CD4-positive, alpha-beta T cell treated with Interleukin-17A for 1 hour (primary cell): ENCODE measurements at regions not wholly inside any gene's neighbourhood (a gene's known extent, or its start where the extent isn't known, plus 50 kb on each side); places are given as distances from the start of the nearest gene placed in this dataset.

Experiments used
- DNase-seq: peaks from one replicate; pipeline ENCODE4 v3.0.0-alpha.2; 2020

DNA sequence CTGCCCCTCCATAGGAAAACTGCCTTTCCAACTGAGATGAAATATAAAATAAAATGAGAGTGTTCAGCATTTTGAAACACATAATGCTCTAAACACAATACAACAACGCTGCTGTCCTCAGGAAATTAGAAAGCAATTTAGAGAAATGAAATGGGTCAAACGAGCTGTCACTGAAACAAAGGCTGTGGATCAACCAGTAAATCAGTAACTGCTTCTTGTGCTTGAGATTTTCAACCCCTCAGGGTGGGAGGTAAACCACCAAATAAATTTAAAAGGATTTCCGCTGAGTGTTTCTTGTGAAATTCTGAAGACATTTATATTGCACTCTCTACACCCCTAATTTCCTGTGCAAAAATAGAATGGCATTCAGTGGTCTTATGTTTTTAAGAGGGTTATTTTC lies 657.1 kb upstream of the SEL1L start:
- no peak for DNase-seq

DNA sequence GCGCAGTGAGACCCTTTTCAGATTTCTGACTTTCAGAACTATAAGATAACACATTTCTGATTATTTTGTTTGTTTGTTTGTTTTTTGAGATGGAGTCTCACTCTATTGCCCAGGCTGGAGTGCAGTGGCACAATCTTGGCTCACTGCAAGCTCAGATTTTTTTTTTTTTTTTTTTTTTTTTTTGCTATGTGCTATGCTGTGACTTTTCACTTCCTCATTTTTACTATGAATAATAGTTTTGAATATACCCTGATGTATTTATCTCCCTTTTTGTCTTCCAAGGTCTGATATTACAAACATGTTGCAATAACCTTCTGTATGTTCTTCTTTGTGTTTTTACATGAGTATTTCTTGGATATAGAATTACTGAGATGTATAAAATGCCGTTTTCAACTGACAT lies 658.7 kb upstream of the SEL1L start:
- DNase-seq, result no peak

DNA sequence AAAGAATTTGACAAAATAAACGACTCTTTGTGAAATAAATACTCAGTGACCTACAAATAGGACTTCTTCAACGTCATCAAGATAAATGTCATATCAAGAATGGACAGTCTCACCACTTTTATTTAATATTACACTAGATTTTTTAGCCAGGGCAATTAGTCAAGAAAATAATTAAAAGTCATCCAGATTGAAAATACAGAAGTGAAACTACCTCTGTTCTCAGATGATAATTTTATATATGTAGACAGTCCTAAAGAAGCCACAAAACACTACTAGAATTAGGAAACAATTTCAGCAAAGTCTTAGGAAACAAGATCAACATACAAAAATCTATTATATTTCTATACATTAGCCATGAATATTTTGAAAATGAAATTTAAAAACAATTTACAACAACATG lies 689.6 kb upstream of the SEL1L start:
- DNase-seq, result no peak

DNA sequence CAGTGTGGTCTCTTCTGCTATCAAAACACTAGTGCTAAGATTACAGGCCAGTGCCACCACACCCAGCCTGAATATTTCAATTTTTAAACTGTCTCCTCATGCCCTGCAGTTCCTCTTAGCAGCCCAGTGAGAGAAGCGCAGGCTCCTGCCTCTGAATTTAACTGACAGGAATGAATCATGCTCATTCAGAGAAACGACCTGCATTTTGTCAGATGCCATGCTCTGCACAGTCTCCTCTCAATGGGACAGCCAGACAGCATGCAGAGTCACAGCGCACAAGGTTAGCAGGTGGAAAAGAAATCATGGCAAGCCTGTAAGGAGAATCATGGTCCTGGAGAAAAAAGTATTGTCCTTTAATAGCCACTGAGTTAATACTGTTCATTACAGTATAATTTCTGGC lies 691.0 kb upstream of the SEL1L start:
- no peak for DNase-seq

DNA sequence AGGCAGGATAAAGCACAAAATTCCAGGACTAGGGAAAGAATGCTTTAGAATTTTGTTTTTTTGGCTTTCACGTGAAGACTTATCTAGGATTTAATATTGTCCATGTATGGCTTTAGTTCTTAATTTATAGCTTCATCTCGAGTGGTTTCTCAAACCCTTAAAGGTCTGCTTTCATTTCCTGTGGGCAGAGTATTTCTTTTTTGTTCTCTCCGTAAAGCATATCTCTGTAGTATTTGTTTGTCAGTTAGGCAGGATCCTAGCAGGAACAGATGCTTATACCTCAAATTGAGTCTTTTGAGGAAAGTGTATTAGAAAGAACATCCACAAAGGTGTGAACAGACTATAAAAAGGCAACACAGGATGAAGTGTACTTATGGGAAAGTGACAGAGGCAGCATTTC lies 697.1 kb upstream of the SEL1L start:
- DNase-seq, result no peak

DNA sequence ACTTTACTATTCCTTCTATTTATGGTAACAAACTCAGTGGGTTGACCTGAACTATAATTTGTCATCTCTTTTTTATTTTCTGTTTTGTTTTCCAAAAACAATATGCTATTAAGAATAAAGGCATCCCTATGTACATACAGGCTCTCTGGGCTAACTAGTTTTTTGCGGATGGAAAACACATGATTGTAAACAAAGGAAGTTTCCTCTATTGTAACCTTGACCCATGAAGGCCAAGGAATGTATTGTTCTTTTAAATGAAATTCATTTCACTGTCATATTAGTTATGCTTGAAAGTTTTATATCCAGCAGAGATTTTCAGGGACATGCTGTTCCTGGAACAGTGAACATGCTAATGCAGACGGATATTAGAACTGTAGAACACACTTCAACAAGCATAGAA lies 705.0 kb upstream of the SEL1L start:
- DNase-seq, result no peak

DNA sequence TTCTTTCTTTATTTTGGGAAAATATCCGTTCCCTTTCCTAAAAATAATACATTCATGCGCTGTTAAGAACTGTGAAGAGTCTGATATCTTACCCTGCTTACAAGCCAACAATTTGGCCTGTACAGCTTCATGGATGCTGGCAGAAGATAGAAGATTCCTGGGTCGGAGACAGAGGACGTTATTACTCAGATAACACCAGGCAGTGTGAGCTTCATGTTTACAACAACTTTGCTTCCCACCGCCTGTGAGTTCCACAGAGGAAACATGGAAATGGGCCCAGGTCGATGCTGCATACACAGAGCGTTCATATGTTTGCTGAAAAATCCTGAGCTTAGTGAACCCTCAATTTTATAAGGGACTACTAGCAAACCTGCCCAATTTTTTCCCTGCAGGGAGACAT lies 705.6 kb upstream of the SEL1L start:
- no peak for DNase-seq

DNA sequence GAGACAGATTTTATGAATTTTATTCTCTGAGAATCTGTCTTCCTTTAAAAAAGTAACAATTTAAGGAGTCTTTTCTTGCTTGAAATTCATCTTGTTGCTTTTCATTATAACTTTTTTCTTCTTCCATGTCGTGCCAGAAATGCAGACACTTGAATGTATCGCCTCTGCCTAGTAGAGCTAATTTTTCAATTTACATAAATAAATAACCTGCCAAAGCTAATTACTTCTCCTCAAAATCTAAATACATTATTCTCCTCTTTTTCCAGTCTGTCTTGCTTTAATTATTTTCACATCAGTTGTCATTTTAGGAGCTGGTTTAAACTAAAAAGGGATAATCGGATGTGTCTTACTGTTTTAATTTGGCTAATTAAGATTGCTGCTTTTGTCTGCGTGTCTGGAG lies 711.1 kb upstream of the SEL1L start:
- DNase-seq, result no peak

DNA sequence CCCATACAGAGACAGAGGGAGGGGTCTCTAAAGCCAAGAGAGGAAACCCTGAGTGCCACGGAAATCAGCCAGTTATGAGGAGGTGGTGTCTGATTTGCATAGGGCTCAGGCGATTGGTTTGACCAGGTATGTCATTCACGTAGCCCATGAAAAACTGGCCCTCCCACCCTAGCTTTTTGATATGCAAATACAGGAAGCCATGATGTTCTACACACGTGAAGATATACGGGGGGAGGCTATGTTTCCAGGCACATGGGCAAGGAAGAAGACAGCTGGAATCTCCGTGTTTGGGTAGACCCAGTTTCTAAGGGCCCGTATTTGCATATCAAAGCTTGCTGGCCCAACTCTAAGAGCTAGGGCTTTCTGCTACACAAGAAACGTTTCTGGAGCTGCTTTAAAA lies 717.8 kb upstream of the SEL1L start:
- DNase-seq, result no peak

DNA sequence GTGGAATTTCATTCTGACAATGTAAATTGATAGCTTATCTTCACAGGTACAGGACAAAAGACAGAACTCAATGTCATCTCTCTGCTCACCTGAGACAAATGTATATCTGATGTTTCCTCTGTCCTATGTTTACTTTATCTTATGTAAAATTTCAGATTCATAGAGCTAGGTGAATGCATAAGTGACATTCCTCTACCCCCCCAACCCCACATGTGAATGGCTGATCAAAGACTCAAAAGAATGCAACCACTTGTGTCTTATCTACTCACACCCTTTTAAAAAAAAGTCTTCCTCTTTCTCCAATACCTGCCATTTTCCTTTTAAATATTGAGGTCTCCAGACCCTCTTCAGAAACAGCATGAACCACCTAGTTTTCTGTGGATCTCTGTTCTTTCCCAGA lies 736.6 kb upstream of the SEL1L start:
- DNase-seq, result no peak

DNA sequence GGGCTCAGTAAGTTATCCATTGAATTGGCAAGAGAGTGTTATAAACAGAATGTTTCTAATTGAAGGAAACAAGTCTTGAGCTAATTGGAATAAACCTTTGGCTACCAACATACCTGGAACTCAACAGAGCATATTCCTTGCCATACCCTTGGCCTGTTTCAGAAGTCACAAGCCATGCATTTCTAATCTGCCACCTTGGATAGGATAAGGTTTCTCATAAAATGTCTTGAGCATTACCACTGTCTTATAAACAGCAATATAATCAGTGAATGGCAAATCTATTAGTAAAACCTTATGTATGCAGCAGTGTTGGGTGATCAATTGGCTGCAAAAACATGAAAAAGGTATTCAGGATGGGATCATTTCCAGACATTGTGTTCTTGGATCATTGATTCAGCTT lies 765.2 kb upstream of the SEL1L start:
- no peak for DNase-seq

DNA sequence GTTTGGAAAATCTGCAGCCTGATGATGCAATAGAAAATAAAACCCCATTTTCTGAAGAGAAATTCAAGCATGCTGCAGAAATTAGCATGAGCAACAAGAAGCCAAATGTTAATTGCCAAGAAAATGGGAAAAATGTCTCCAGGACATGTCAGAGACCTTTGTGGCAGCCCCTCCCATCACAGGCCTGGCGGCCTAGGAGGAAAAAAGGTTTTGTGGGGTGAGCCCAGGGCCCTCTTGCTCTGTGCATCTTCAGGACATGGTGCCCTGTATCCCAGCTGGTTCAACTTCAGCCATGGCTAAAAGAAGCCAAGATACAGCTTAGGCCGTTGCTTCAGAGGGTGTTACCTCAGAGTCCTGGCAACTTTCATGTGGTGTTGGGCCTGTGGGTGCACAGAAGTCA lies 775.5 kb upstream of the SEL1L start:
- DNase-seq, result no peak

DNA sequence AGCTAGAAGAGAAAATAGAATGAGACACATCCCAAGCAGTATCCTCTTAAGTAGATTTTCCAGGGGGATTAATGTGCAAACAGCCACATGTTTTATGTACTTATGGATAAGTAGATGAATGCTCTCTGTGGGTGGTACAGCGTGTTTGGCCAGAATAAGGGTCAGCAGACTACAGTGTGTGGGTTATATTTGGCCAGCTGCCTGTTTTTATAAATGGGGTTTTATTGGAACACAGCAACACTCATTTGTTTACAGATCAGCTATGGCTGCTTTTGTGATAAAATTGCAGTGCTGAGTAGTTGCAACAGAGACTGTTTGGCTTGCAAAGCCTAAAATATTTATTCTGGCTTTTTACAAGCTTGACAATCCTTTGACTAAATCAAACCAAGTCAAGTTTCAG lies 780.2 kb upstream of the SEL1L start:
- DNase-seq, result no peak

DNA sequence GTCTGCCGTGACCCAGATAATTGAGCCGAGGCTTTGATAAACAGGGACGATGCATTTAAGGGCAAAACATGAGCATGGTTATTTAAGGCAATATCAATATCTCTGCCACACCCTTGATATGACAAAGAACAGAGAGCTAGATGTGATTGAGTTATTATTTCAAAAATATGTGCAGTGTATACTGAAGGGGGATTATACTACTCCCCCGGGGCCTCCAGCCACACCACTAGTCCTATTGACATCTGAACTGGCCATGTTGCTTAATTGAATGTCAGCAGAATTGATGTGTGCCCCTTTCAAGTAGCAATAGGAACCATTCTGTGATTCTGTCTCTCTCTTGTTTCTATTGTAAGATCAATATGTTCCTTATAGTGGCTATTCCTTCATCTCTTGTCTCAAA lies 794.8 kb upstream of the SEL1L start:
- DNase-seq, result no peak

DNA sequence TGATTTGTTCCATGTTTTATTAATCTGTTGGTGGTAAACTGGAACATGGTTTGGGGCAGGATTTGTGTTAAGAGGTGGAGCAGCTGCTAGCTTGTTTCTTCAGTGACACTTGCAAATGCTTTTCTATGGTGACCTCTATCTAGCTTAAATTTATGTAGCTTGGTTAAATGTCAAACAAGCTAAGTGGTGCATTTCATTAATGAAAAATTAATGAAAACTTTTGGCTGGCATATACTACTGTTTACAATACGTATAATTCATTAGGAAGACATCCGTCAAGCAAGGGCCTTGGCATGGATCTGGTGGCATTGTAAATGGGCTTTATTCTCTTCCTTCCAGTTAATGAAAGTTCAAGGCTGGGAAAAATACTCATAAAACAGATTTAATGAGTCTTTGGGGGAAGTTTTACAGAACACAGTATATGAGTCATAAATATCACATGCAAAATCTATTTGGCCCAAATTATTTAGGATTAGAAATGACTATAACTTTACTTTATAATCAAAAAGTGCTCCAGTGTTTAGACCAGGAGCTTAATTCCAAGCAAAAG lies 807.7 kb upstream of the SEL1L start:
- DNase-seq, result no peak

DNA sequence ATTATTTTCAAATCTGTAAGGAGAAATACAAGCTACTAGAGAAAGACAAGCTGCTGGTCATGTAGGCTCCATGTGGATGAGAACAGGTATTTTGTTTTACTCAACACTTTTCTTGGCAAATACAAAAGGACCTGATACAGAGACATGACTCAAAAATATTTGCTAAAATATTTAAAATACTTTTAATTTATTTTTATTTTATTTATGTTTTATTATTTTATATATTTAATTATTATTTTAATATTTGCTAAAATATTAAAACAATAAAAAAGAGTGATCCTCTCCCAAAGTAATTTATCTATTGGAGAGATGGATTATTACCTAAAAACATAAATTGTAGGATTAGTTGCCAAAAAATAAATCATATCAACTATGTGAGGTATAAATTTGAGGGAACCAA lies 808.9 kb upstream of the SEL1L start:
- no peak for DNase-seq

DNA sequence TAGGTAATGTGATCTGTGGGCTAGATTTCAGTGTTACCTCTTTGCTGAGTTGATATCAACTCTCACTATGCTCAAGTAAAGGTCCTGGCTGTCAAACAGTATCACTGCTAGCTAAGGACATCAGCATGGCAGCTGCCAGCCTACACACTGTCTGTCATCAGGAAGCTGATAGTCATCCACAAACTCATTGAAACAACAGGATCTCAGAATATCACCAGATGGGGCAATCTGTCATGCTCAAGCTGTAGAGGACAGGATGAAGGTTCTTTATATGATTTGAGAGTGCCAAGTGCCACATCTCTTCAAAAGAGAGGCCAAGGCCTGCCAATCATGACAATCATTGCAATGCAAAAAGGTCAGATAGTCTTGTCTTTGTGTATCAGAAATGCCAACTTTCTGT lies 811.5 kb upstream of the SEL1L start:
- no peak for DNase-seq

DNA sequence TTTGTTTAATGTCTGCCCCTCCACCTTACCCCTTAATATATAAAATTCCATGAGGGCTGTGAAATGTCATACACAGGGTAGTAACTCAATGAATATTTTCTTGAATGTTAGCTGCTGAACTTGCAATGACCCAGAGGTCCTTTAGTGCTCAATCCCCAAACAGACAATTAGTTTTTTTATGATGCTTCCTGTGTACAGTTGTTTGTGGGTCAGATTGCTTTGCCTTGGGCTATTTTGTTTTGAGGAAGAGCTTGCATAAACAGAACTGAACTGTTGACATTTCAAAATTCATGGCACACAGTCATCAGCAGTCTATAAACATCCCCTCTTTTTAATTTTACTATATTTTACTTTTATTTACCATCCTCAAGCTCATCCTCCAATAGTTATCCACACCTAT lies 820.5 kb upstream of the SEL1L start:
- no peak for DNase-seq

DNA sequence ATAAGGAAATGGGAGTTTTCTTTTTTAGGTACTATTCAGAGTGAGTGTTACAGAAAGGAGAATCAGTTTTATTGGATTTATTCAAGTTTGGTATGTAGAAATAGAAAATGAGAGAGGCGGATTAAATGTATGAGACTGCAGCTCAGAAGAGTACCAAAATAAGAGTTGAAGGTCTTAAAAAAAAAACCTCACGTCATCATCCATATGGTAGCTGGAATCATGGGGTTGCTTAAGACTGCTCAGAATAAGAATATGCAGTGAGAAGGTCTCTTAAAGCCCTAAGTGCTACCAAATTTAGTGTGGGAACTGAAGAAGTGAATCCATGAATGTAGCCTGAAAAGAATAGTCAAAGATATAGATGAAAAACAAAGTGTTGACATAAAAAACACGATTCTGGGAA lies 825.5 kb upstream of the SEL1L start:
- no peak for DNase-seq

DNA sequence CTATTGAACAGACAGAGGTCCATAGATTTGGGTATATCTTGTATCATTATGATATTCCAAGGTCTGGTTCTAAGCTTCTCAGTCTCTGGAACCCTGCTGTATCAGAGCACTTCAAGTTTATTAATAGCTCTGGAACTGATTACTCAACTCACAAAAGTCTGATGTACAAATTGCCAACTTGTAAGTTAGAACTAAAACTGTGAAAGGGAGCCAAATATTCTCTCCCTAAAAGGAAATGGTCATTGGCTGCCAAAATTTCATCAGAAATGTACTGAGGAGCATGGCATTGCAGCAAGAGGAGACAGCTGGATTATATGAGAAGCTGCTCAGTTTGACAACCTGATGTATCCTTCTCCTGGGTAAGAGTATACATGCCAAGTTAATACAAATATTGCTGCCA lies 828.8 kb upstream of the SEL1L start:
- DNase-seq, result no peak

DNA sequence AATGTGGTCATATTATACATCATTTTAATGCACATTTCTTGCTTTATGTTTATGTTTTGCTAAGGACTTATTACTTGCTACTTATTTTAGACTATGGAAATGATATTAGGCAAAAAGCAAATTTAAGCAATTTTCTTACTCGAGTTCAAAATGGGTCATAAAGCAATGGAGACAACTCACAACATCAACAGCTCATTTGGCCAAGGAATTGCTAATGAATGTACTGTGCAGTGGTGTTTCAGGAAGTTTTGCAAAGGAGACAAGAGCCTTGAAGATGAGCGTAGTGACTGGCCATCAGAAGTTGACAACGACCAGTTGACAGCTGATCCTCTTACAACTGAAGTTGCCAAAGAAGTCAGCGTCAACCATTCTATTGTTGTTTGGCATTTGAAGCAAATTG lies 831.8 kb upstream of the SEL1L start:
- no peak for DNase-seq

DNA sequence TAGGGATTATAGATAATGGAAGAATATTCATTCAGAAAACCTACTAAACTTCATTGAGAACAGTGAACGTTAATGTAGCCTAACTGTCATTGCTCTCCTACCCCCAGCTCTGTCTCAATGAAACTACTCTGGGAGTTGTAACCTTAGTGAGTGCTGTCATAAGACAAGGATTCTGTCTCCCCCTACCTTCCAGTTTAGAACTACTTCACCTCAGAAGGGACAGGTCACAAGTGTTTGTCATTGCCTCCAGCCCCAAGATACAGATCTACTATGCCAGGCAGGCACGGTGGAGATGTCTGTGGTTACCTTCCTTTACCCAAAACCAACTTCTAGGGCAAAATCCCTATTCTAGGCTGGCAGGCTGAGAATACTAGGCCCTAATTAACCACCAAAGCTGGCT lies 833.1 kb upstream of the SEL1L start:
- DNase-seq, result no peak

DNA sequence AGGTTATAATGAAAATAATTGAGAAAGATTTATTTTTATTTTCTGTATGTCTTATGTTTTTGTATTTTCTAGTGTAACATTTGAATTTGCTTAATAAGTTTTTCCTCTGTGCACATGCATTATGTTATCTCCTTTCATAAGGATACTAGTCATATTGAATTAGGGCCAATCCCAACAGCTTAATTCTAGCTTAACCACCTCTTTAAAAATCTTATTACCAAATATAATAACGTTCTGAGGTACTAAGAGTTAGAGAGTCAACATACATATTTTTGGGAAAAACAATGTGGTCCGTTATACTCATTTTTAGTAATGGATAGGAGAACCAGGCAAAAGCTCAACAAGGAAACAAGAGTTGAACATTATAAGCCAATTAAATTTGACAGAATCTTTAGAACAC lies 845.6 kb upstream of the SEL1L start:
- no peak for DNase-seq

DNA sequence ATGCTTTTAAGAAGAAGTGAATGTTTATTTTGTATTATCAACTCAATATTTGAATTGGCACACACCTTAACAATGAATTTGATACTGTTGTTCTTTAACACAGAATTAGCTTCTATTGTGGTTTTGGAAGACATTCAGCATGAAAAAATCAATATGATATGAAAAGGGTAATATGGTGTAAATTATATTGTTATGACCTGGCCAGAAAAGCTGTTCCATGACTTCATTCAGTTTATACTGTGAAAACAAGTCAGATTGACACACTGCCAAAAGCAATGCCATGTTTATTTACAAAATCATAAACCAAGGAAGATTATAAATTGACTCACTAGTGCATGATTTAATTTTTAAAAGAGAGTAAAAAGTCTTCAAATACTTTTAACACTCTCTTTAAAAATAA lies 851.4 kb upstream of the SEL1L start:
- DNase-seq, result no peak

DNA sequence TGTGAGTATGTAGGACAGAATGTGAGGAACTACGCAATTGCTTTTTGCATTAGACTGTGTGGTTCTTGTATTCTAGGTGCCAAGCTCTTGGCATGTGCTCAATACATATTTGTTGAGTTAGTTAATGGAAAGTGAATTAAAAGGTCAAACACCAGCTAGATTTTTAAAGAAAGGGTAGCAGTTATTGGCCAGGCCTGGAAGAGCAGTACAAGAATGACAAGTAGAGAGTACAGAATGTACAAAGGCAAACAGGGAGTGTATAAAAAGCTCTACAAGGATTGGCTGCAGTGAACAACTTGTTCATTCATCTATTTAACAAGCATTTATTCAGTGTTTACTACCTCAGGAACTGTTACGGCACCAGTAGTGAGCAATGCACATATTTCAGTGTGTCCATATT lies 854.0 kb upstream of the SEL1L start:
- DNase-seq, result no peak

DNA sequence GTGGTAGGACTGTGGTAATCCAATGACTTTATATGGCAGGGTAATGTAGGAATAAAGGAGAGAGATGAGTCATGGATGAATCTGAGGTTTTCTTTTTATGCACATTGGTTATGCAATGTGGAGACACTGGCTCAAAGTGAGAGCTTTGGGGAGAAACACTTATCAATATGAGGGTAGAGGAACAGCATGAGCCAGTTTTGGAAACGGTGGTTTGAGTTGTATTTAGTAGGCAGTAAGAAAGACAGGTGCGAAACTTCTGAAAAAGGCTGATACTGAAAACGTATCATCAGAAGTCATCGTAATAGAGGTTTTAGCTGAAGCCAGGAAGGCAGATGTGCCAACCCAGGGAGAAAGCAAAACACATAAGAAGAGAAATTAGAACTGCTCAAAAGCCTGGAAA lies 854.8 kb upstream of the SEL1L start:
- no peak for DNase-seq
